ENCODE measurements at regions not wholly inside any gene's neighbourhood (a gene's known extent, or its start where the extent isn't known, plus 50 kb on each side); places are given as distances from the start of the nearest gene placed in this dataset.

- POLR2A ChIA-PET: no interaction called here
Observed at GRCh38 chr5:58041884-58042283, 418.0 kb downstream of the PLK2 start.

GRCh38 chr5:58040846-58041245 is 419.0 kb downstream of the PLK2 start:
- Mint-ChIP-seq H3K27me3 (peaks cover 0 to 6% of the 10 kb centered on the region in 2 donors), H3K9me3 (no peaks in the 10 kb centered on the region), H3K4me3 (no peak overlapping the region), H3K4me1 (no peaks in the 10 kb centered on the region), H3K36me3 (no peaks in the 10 kb centered on the region), H3K27ac (no peak overlapping the region)
- Histone ChIP-seq H3K36me3 (ENCODE audit: control insufficient read depth in 2 of 2, extremely low read depth in 1 of 2, insufficient read depth in 1 of 2, low read length in 1 of 2) (no peaks in the 10 kb centered on the region), H3K4me3 (ENCODE audit: control insufficient read depth in 1 of 2, extremely low read depth in 1 of 2, low read length in 1 of 2) (no peak overlapping the region), H3K27me3 (replicated peaks in 1 of 2; ENCODE audit: control insufficient read depth in 2 of 2, extremely low read depth in 1 of 2, insufficient read depth in 2 of 2, low read length in 1 of 2) (no peaks in the 10 kb centered on the region), H3K9me3 (no peaks in the 10 kb centered on the region), H3K4me1 (ENCODE audit: control insufficient read depth in 1 of 2, extremely low read depth in 1 of 2, insufficient read depth in 2 of 2, low read length in 2 of 2) (no peaks in the 10 kb centered on the region), H3K27ac (ENCODE audit: low read length) (no peak overlapping the region)
- no CpG with 5 or more reads among the region's 1 CpG for WGBS (ENCODE audit: insufficient coverage)
- CTCF ChIA-PET: no interaction called here
- ATAC-seq (replicated peaks in 1 of 4) (no peak), DNase-seq (no peak)
- POLR2A ChIA-PET: no interaction called here

More at GRCh38 chr5:58041884-58042283, 418.0 kb downstream of the PLK2 start:
- no peak overlapping the region for H3K27ac Mint-ChIP-seq
- no peaks in the 10 kb centered on the region for H3K9me3 Mint-ChIP-seq
- Histone ChIP-seq H3K36me3 (ENCODE audit: control insufficient read depth in 2 of 2, extremely low read depth in 1 of 2, insufficient read depth in 1 of 2, low read length in 1 of 2) (no peaks in the 10 kb centered on the region), H3K4me3 (ENCODE audit: control insufficient read depth in 1 of 2, extremely low read depth in 1 of 2, low read length in 1 of 2) (no peak overlapping the region), H3K27me3 (replicated peaks in 1 of 2; ENCODE audit: control insufficient read depth in 2 of 2, extremely low read depth in 1 of 2, insufficient read depth in 2 of 2, low read length in 1 of 2) (no peaks in the 10 kb centered on the region), H3K4me1 (ENCODE audit: control insufficient read depth in 1 of 2, extremely low read depth in 1 of 2, insufficient read depth in 2 of 2, low read length in 2 of 2) (no peaks in the 10 kb centered on the region), H3K27ac (ENCODE audit: low read length) (no peak overlapping the region), H3K9me3 (no peaks in the 10 kb centered on the region)
- DNase-seq: no peak
- H3K36me3 Mint-ChIP-seq: no peaks in the 10 kb centered on the region
- CTCF ChIA-PET: no interaction called here
- WGBS (ENCODE audit: insufficient coverage): no CpG with 5 or more reads among the region's 3 CpGs
- no peaks in the 10 kb centered on the region for H3K4me1 Mint-ChIP-seq
- ATAC-seq (replicated peaks in 1 of 4): no peak
- no peak overlapping the region for H3K4me3 Mint-ChIP-seq
- H3K27me3 Mint-ChIP-seq: peaks cover 0 to 6% of the 10 kb centered on the region in 2 donors

- ATAC-seq (replicated peaks in 1 of 4) (no peak), DNase-seq (no peak)
- H3K4me1 Mint-ChIP-seq: no peaks in the 10 kb centered on the region
- Histone ChIP-seq H3K4me3 (ENCODE audit: control insufficient read depth in 1 of 2, extremely low read depth in 1 of 2, low read length in 1 of 2) (no peak overlapping the region), H3K4me1 (ENCODE audit: control insufficient read depth in 1 of 2, extremely low read depth in 1 of 2, insufficient read depth in 2 of 2, low read length in 2 of 2) (no peaks in the 10 kb centered on the region), H3K9me3 (no peaks in the 10 kb centered on the region), H3K36me3 (ENCODE audit: control insufficient read depth in 2 of 2, extremely low read depth in 1 of 2, insufficient read depth in 1 of 2, low read length in 1 of 2) (no peaks in the 10 kb centered on the region), H3K27me3 (replicated peaks in 1 of 2; ENCODE audit: control insufficient read depth in 2 of 2, extremely low read depth in 1 of 2, insufficient read depth in 2 of 2, low read length in 1 of 2) (no peaks in the 10 kb centered on the region), H3K27ac (ENCODE audit: low read length) (no peak overlapping the region)
- H3K27me3 Mint-ChIP-seq: peaks cover 0 to 6% of the 10 kb centered on the region in 2 donors
- ChIA-PET POLR2A (no interaction called here), CTCF (no interaction called here)
- H3K4me3 Mint-ChIP-seq: no peak overlapping the region
- no peaks in the 10 kb centered on the region for H3K36me3 Mint-ChIP-seq
- H3K27ac Mint-ChIP-seq: no peak overlapping the region
- no peaks in the 10 kb centered on the region for H3K9me3 Mint-ChIP-seq
- no CpG with 5 or more reads among the region's 2 CpGs for WGBS (ENCODE audit: insufficient coverage)
Observed at GRCh38 chr5:58040044-58040443, 419.8 kb downstream of the PLK2 start.

GRCh38 chr5:58037899-58038298 is 422.0 kb downstream of the PLK2 start:
- peaks cover 0 to 6% of the 10 kb centered on the region in 2 donors for H3K27me3 Mint-ChIP-seq
- Histone ChIP-seq H3K36me3 (ENCODE audit: control insufficient read depth in 2 of 2, extremely low read depth in 1 of 2, insufficient read depth in 1 of 2, low read length in 1 of 2) (no peaks in the 10 kb centered on the region), H3K27me3 (replicated peaks in 1 of 2; ENCODE audit: control insufficient read depth in 2 of 2, extremely low read depth in 1 of 2, insufficient read depth in 2 of 2, low read length in 1 of 2) (no peaks in the 10 kb centered on the region), H3K4me1 (ENCODE audit: control insufficient read depth in 1 of 2, extremely low read depth in 1 of 2, insufficient read depth in 2 of 2, low read length in 2 of 2) (no peaks in the 10 kb centered on the region), H3K27ac (ENCODE audit: low read length) (no peak overlapping the region), H3K4me3 (ENCODE audit: control insufficient read depth in 1 of 2, extremely low read depth in 1 of 2, low read length in 1 of 2) (no peak overlapping the region), H3K9me3 (no peaks in the 10 kb centered on the region)
- POLR2A ChIA-PET: no interaction called here
- no peak overlapping the region for H3K27ac Mint-ChIP-seq
- no peaks in the 10 kb centered on the region for H3K9me3 Mint-ChIP-seq
- no peaks in the 10 kb centered on the region for H3K36me3 Mint-ChIP-seq
- DNase-seq (no peak), ATAC-seq (replicated peaks in 1 of 4) (no peak)
- WGBS (ENCODE audit: insufficient coverage): no CpG with 5 or more reads among the region's 3 CpGs
- no peak overlapping the region for H3K4me3 Mint-ChIP-seq
- CTCF ChIA-PET: no interaction called here
- no peaks in the 10 kb centered on the region for H3K4me1 Mint-ChIP-seq

GRCh38 chr5:58025809-58026208 is 434.1 kb downstream of the PLK2 start:
- ATAC-seq (replicated peaks in 1 of 4) (no peak), DNase-seq (no peak)
- no peak overlapping the region for H3K4me3 Mint-ChIP-seq
- CTCF ChIA-PET: no interaction called here
- Histone ChIP-seq H3K4me1 (ENCODE audit: control insufficient read depth in 1 of 2, extremely low read depth in 1 of 2, insufficient read depth in 2 of 2, low read length in 2 of 2) (no peaks in the 10 kb centered on the region), H3K27ac (ENCODE audit: low read length) (no peak overlapping the region), H3K36me3 (ENCODE audit: control insufficient read depth in 2 of 2, extremely low read depth in 1 of 2, insufficient read depth in 1 of 2, low read length in 1 of 2) (no peaks in the 10 kb centered on the region), H3K4me3 (ENCODE audit: control insufficient read depth in 1 of 2, extremely low read depth in 1 of 2, low read length in 1 of 2) (no peak overlapping the region), H3K27me3 (replicated peaks in 1 of 2; ENCODE audit: control insufficient read depth in 2 of 2, extremely low read depth in 1 of 2, insufficient read depth in 2 of 2, low read length in 1 of 2) (peaks cover 0 to 3% of the 10 kb centered on the region in 2 experiments), H3K9me3 (no peaks in the 10 kb centered on the region)
- WGBS (ENCODE audit: insufficient coverage): no CpG with 5 or more reads among the region's 1 CpG
- POLR2A ChIA-PET: no interaction called here
- H3K4me1 Mint-ChIP-seq: no peaks in the 10 kb centered on the region
- H3K36me3 Mint-ChIP-seq: no peaks in the 10 kb centered on the region
- H3K27me3 Mint-ChIP-seq: peaks cover 0 to 7% of the 10 kb centered on the region in 2 donors
- H3K9me3 Mint-ChIP-seq: no peaks in the 10 kb centered on the region
- no peak overlapping the region for H3K27ac Mint-ChIP-seq

- Mint-ChIP-seq H3K27me3 (peaks cover 0 to 7% of the 10 kb centered on the region in 2 donors), H3K27ac (no peak overlapping the region), H3K4me3 (no peak overlapping the region), H3K9me3 (no peaks in the 10 kb centered on the region), H3K36me3 (no peaks in the 10 kb centered on the region), H3K4me1 (no peaks in the 10 kb centered on the region)
- ChIA-PET POLR2A (no interaction called here), CTCF (no interaction called here)
- no CpG with 5 or more reads among the region's 1 CpG for WGBS (ENCODE audit: insufficient coverage)
- H3K4me3 ChIP-seq (ENCODE audit: control insufficient read depth in 1 of 2, extremely low read depth in 1 of 2, low read length in 1 of 2): no peak overlapping the region
- no peak for DNase-seq
- no peak for ATAC-seq (replicated peaks in 1 of 4)
- no peaks in the 10 kb centered on the region for H3K36me3 ChIP-seq (ENCODE audit: control insufficient read depth in 2 of 2, extremely low read depth in 1 of 2, insufficient read depth in 1 of 2, low read length in 1 of 2)
- peaks cover 0 to 3% of the 10 kb centered on the region in 2 experiments for H3K27me3 ChIP-seq (replicated peaks in 1 of 2; ENCODE audit: control insufficient read depth in 2 of 2, extremely low read depth in 1 of 2, insufficient read depth in 2 of 2, low read length in 1 of 2)
- no peak overlapping the region for H3K27ac ChIP-seq (ENCODE audit: low read length)
- no peaks in the 10 kb centered on the region for H3K4me1 ChIP-seq (ENCODE audit: control insufficient read depth in 1 of 2, extremely low read depth in 1 of 2, insufficient read depth in 2 of 2, low read length in 2 of 2)
- no peaks in the 10 kb centered on the region for H3K9me3 ChIP-seq
Observed at GRCh38 chr5:58024151-58024550, 435.7 kb downstream of the PLK2 start.

GRCh38 chr5:58022055-58022454 is 437.8 kb downstream of the PLK2 start:
- Mint-ChIP-seq H3K9me3 (no peaks in the 10 kb centered on the region), H3K36me3 (no peaks in the 10 kb centered on the region), H3K4me1 (no peaks in the 10 kb centered on the region), H3K4me3 (no peak overlapping the region), H3K27ac (no peak overlapping the region), H3K27me3 (peaks cover 0 to 7% of the 10 kb centered on the region in 2 donors)
- WGBS (ENCODE audit: insufficient coverage): 100% methylated on average over 1 of the region's 2 CpGs
- Histone ChIP-seq H3K36me3 (ENCODE audit: control insufficient read depth in 2 of 2, extremely low read depth in 1 of 2, insufficient read depth in 1 of 2, low read length in 1 of 2) (no peaks in the 10 kb centered on the region), H3K9me3 (no peaks in the 10 kb centered on the region), H3K4me1 (ENCODE audit: control insufficient read depth in 1 of 2, extremely low read depth in 1 of 2, insufficient read depth in 2 of 2, low read length in 2 of 2) (no peaks in the 10 kb centered on the region), H3K27me3 (replicated peaks in 1 of 2; ENCODE audit: control insufficient read depth in 2 of 2, extremely low read depth in 1 of 2, insufficient read depth in 2 of 2, low read length in 1 of 2) (peaks cover 0 to 3% of the 10 kb centered on the region in 2 experiments), H3K4me3 (ENCODE audit: control insufficient read depth in 1 of 2, extremely low read depth in 1 of 2, low read length in 1 of 2) (no peak overlapping the region), H3K27ac (ENCODE audit: low read length) (no peak overlapping the region)
- ATAC-seq (replicated peaks in 1 of 4) (no peak), DNase-seq (no peak)
- CTCF ChIA-PET: interaction anchor here in 1 of 2 donors (0.5 kb wide), 1 partner anchor 644 kb away, joined by 3 read pairs; no protein-coding TSS in a partner anchor
- POLR2A ChIA-PET: no interaction called here
